ENCODE measurements at regions not wholly inside any gene's neighbourhood (a gene's known extent, or its start where the extent isn't known, plus 50 kb on each side); places are given as distances from the start of the nearest gene placed in this dataset.

GRCh38 chr1:38641661-38642060, 217.9 kb downstream of the RRAGC start:
- ATAC-seq (ENCODE audit: poor library complexity) (no peak), DNase-seq (no peak)
- intact Hi-C loops (cut with DNase I): no loop called here

DNA sequence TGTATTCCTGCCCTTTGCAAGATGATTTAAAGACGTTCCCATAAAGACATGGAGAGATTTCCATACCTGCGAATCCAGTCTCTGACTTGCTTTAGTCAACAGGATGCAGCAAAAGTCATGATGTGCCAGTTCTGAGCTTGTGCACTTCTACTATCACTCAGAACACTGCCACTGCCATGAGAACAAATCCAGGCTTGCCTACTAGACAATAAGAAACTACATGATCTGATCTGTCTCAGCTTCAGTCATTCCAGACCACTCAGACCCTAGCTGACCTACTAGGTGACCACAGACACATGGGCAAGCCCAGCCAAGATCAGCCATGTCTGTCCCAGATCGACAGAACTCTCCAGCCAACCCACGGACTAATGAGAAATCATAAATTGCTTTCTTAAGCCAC, 219.2 kb downstream of the RRAGC start:
- ATAC-seq (ENCODE audit: poor library complexity) (no peak), DNase-seq (no peak)
- intact Hi-C loops (cut with DNase I): no loop called here

GRCh38 chr1:38628241-38628640, 231.3 kb downstream of the RRAGC start:
- ATAC-seq (ENCODE audit: poor library complexity) (no peak), DNase-seq (no peak)
- intact Hi-C loops (cut with DNase I): no loop called here

- intact Hi-C loops (cut with DNase I): no loop called here
- ATAC-seq (ENCODE audit: poor library complexity): no peak
- no peak for DNase-seq
These were observed 233.6 kb downstream of the RRAGC start for GRCh38 chr1:38625939-38626338.

- peak; percentile 65 for DNase-seq
- ATAC-seq (ENCODE audit: poor library complexity): peak; percentile 98
- intact Hi-C loops (cut with DNase I): no loop called here
These were observed 235.1 kb downstream of the RRAGC start for GRCh38 chr1:38624336-38625039.

GRCh38 chr1:38623529-38623928, 236.0 kb downstream of the RRAGC start:
- ATAC-seq (ENCODE audit: poor library complexity): no peak
- no peak for DNase-seq
- intact Hi-C loops (cut with DNase I): no loop called here

GRCh38 chr1:38622197-38622596, 237.4 kb downstream of the RRAGC start:
- ATAC-seq (ENCODE audit: poor library complexity) (no peak), DNase-seq (no peak)
- intact Hi-C loops (cut with DNase I): no loop called here

DNA sequence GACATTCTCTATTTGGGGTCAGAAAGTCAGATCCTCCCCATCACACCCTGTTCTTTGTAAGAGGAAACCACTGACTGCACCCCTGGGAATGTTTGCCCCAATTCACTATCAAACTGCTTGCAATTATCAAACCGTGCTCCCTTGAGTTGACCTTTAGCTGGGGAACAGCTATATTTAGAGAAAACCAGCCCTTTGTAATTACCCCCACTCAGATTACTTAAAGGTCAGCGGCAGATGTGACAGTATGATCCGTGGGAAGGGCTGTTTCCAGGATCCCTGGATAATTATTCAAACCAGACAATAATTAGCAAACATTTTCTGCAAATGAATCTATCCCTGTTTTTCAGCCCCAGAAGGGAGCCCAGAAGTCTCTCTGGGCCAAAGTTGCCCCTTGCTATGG, 242.7 kb downstream of the RRAGC start:
- intact Hi-C loops (cut with DNase I): no loop called here
- ATAC-seq (ENCODE audit: poor library complexity) (no peak), DNase-seq (no peak)

GRCh38 chr1:38615680-38616079, 243.9 kb downstream of the RRAGC start:
- ATAC-seq (ENCODE audit: poor library complexity): no peak
- intact Hi-C loops (cut with DNase I): no loop called here
- no peak for DNase-seq

DNA sequence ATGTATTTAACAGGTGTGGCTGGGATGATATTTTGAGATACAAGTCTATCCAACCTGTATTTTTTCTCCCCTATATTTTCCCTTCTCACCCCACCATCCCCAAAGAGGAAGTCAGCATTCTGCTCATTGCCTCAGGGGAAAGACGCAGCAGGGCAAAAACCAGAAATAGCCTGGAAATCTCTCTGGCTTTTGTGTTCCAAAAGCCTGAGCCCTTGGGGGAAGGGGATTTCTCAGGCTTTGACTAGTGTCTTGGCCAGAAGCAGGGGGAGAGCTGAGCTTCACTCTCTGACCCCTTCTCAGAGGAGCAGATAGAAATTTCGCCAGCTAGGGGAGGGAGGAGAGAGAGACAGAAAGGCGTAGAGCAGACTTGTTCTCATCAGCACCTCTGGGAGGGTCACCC, 244.7 kb downstream of the RRAGC start:
- intact Hi-C loops (cut with DNase I): no loop called here
- no peak for DNase-seq
- ATAC-seq (ENCODE audit: poor library complexity): peak; percentile 58

GRCh38 chr1:38613996-38614395, 245.6 kb downstream of the RRAGC start:
- ATAC-seq (ENCODE audit: poor library complexity): peak; percentile 63
- intact Hi-C loops (cut with DNase I): no loop called here
- DNase-seq: peak; percentile 49

DNA sequence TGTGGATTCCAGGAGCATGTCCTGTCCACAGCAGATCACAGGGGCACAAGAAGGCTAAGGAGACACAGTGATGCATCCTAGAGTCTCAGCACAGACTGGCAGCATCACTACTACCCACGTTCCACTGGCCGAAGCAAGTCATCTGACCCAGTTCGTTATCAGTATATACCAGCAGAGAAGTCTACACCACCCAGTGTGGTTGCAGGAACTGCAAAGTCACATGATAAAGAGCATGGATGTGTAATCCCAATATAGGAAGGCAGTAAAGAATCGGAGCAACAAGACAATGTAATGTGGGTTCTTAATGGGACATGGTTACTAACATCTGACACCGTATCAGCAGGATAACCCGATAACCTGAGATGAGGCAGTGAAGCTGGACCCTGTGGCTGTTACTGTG, 246.6 kb downstream of the RRAGC start:
- DNase-seq (no peak), ATAC-seq (ENCODE audit: poor library complexity) (no peak)
- intact Hi-C loops (cut with DNase I): no loop called here

GRCh38 chr1:38611664-38612211, 247.8 kb downstream of the RRAGC start:
- intact Hi-C loops (cut with DNase I): no loop called here
- DNase-seq: no peak
- ATAC-seq (ENCODE audit: poor library complexity): no peak

DNA sequence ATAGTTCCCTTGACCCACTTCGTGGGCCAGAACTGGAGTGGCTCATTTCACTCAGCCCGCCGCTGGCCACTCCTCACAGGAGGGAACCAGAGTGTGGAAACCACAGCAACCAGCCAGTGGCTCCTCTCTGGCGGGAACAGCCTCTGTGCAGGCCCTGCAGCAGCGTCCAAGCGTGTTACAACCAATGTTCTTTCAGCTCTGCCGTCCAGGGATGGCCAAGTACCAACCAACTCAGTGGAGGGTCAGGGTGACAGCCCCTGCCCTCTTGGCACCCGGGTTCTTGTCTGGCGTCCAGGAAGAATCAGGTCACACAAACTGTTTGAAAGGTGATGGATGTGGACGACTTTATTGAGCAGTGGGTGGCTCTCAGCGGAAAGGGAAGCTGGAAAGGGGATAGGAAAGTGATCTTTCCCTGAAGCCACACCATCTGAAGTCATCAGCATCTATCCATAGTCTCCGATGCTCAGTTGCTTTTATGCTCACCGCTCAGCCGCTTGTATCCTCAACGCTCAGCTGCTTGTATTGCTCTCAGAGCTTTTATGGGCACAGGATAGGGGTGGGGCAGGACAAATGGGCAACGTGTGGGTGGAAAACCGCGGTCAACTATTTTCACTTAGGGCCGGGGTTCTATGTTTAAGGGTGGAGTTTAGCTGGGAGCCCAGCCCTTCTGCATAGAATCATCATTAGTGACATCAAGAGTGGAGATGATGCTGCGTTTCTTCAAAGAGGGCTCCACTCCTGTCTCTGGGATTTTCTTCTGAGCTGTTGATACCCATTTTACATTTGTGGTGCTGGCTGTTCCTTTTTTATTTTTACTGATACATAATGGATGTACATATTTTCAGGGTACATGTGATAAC, 250.2 kb downstream of the RRAGC start:
- intact Hi-C loops (cut with DNase I): no loop called here
- DNase-seq: no peak
- no peak for ATAC-seq (ENCODE audit: poor library complexity)

- DNase-seq (no peak), ATAC-seq (ENCODE audit: poor library complexity) (no peak)
- intact Hi-C loops (cut with DNase I): no loop called here
These were observed 251.2 kb downstream of the RRAGC start for GRCh38 chr1:38608202-38608864.

DNA sequence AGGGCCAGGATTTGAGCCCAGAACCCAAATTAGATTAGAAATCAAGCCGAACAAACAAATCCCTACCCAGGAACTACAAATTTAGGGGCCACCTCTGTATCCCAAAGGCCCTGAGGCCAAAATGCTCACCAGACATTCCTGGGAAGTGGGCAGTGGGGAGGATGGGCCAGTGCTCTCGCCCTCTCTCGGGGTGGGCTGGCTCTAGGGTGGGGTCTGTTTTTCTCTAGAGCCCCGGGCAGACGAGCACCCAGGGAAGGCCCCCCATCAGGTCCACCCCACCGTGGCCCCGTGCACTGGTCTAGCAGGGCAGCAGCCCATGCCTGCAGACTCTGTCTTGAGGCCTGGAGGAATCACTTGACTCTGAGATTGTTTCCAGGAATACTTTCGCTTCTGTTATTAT, 252.0 kb downstream of the RRAGC start:
- ATAC-seq (ENCODE audit: poor library complexity): no peak
- intact Hi-C loops (cut with DNase I): no loop called here
- DNase-seq: no peak

DNA sequence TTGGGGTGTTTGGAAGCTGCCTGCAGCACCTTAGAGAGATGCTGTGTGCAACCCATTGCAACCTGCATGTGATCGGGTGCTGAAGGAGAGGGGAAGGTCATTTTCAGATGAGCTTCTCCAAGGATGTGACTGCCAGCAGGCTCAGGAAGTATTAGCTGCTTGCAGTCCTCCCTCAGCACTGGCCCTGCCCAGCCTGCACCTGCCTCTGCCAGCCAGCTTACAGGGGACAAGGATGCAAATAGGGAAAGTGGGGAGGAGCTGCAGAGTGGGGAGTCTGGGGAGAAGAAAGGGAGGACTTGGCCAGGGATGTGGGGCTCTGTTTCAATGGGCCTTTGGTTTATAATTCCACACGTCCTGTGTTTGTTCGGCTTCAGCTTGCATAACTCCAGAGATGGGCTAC, 254.5 kb downstream of the RRAGC start:
- DNase-seq: no peak

DNA sequence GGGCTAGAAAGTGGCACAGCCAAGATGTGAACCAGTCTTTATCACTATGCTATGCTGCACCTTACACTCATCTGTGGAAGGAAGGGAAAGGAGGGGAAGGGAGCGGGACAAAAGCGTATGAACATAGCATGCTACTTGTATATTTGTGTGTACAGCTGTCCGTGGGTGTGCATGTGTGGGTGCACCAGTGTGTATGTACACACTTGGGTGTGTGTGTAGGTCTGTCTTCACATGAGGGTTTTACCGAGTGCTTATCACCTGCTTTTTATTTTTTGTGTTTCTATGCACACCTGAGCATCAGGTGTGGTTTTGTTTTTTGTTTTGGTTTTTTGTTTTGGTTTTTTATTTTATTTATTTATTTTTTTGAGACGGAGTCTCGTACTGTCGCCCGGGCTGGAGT, 255.7 kb downstream of the RRAGC start:
- DNase-seq: no peak
- no peak for ATAC-seq (ENCODE audit: poor library complexity)
- intact Hi-C loops (cut with DNase I): no loop called here

More for the DNA sequence above, 254.5 kb downstream of the RRAGC start:
- ATAC-seq (ENCODE audit: poor library complexity): no peak
- intact Hi-C loops (cut with DNase I): no loop called here

GRCh38 chr1:38600905-38601304, 258.7 kb downstream of the RRAGC start:
- DNase-seq: no peak
- intact Hi-C loops (cut with DNase I): no loop called here
- no peak for ATAC-seq (ENCODE audit: poor library complexity)

- DNase-seq (no peak), ATAC-seq (ENCODE audit: poor library complexity) (no peak)
- intact Hi-C loops (cut with DNase I): no loop called here
These were observed 259.3 kb downstream of the RRAGC start for GRCh38 chr1:38600286-38600685.
